MM.1S (cell line): ENCODE measurements at regions not wholly inside any gene's neighbourhood (a gene's known extent, or its start where the extent isn't known, plus 50 kb on each side); places are given as distances from the start of the nearest gene placed in this dataset.

Source experiments
- DNase-seq: peaks from one replicate; pipeline ENCODE4 v3.0.0-alpha.2; 2015
- H2AFZ ChIP-seq: fragments of 300-600 bp; sonication (generic); 2 replicates; pipeline ENCODE4 v1.6.0; 2016; ENCODE audit warnings: antibody characterized with exemption, low read length
- H3F3A ChIP-seq: fragments of 300-600 bp; sonication (generic); 2 replicates; pipeline ENCODE4 v1.6.1; 2016; ENCODE audit warnings: mild to moderate bottlenecking, antibody characterized with exemption, low read length, moderate library complexity, mixed read lengths; ENCODE audit not compliant: insufficient read depth
- H3K27ac ChIP-seq: fragments of 300-600 bp; sonication (generic); 2 replicates; pipeline ENCODE4 v1.5.1; 2016; ENCODE audit warnings: mild to moderate bottlenecking, low read length
- H3K27me3 ChIP-seq: fragments of 300-600 bp; sonication (generic); replicated peaks from 2 replicates; pipeline ENCODE4 v1.6.0; 2016; ENCODE audit warnings: low read length; ENCODE audit not compliant: insufficient read depth
- H3K36me3 ChIP-seq: fragments of 300-600 bp; sonication (generic); replicated peaks from 2 replicates; pipeline ENCODE4 v1.6.1; 2016; ENCODE audit warnings: mild to moderate bottlenecking, low read length, mixed read lengths; ENCODE audit not compliant: insufficient read depth
- H3K4me1 ChIP-seq: fragments of 300-600 bp; sonication (generic); 2 replicates; pipeline ENCODE4 v1.6.1; 2016; ENCODE audit warnings: low read length, mixed read lengths
- H3K4me2 ChIP-seq: fragments of 300-600 bp; sonication (generic); 2 replicates; pipeline ENCODE4 v1.6.0; 2016; ENCODE audit warnings: low read depth, low read length
- H3K4me3 ChIP-seq: fragments of 300-600 bp; sonication (generic); 2 replicates; pipeline ENCODE4 v1.5.1; 2016; ENCODE audit warnings: low read length, mixed read lengths
- H3K79me2 ChIP-seq: fragments of 300-600 bp; sonication (generic); 2 replicates; pipeline ENCODE4 v1.6.1; 2016; ENCODE audit warnings: mixed run types, low read length, mixed read lengths
- H3K9ac ChIP-seq: fragments of 300-600 bp; sonication (generic); 2 replicates; pipeline ENCODE4 v1.6.1; 2016; ENCODE audit warnings: low read length, mixed read lengths
- H3K9me2 ChIP-seq: fragments of 300-600 bp; sonication (generic); replicated peaks from 2 replicates; pipeline ENCODE4 v1.6.1; 2016; ENCODE audit warnings: mild to moderate bottlenecking, low read length, mixed read lengths; ENCODE audit not compliant: insufficient read depth
- H3K9me3 ChIP-seq: fragments of 300-600 bp; sonication (generic); replicated peaks from 2 replicates; pipeline ENCODE4 v1.6.1; 2016; ENCODE audit warnings: mild to moderate bottlenecking, low read length, mixed read lengths; ENCODE audit not compliant: insufficient read depth
- H4K20me1 ChIP-seq: fragments of 300-600 bp; sonication (generic); 2 replicates; pipeline ENCODE4 v1.6.1; 2016; ENCODE audit warnings: mild to moderate bottlenecking, low read length, moderate library complexity, mixed read lengths; ENCODE audit not compliant: insufficient read depth
- CTCF ChIP-seq: fragments of 300-600 bp; sonication (generic); IDR thresholded peaks from 2 replicates; pipeline ENCODE4 v1.5.1; 2016; ENCODE audit warnings: antibody characterized with exemption, low read length, mixed read lengths
- EZH2 ChIP-seq: fragments of 300-600 bp; sonication (generic); optimal IDR thresholded peaks from 2 replicates; pipeline ENCODE3; 2017; ENCODE audit warnings: low read depth, mild to moderate bottlenecking, antibody characterized with exemption, low read length, mixed read lengths
- EZH2phosphoT487 ChIP-seq: fragments of 300-600 bp; sonication (generic); IDR thresholded peaks from 2 replicates; pipeline ENCODE4 v1.6.1; 2018; ENCODE audit warnings: antibody characterized with exemption, low read length

DNA sequence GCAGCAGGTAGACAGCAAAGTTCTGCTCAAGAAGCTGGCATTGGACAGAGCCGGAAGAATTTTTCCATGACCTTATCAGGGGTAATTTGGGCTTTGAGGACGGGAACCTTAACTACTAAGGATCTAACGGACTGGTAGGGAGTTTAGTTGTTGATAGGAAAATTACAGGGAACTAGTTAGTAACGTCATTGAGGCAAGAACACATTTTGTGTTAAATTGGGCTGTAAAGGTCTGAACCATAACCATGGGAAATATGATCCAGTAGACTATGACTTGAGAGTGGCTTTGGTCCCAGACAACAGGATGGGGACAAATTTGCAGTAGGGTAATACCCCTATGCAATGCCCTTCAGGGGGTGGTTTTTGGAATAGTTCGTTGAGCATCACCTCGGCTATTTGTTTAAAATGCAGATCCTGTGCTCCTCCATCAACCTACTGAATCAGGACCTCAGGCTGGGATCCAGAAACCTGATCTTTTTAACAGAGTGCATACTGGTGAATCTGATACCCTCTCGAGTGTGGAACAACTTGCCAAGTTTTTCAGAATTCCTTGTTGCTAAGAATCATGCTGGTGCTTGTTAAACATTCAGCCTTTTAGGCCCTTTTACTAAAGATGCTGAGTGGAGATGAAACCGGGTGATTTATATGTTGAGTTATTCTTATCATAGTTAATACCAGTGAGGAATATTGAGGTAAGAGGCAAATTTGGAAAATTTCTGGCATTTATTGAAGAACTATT is 255.1 kb downstream of the MAP2K6 start:
- Histone ChIP-seq H3K79me2 (no peaks in the 10 kb centered on the region), H3K9me2 (no peaks in the 10 kb centered on the region), H3K36me3 (no peaks in the 10 kb centered on the region), H3K9me3 (no peaks in the 10 kb centered on the region), H3K4me1 (no peaks in the 10 kb centered on the region), H3F3A (no peaks in the 10 kb centered on the region), H3K4me2 (no peak overlapping the region), H2AFZ (no peak overlapping the region), H4K20me1 (no peaks in the 10 kb centered on the region), H3K27me3 (no peaks in the 10 kb centered on the region), H3K4me3 (no peak overlapping the region), H3K9ac (no peak overlapping the region), H3K27ac (no peak overlapping the region)
- TF ChIP-seq EZH2 (no peak), EZH2phosphoT487 (no peak), CTCF (no peak)
- no peak for DNase-seq

GRCh38 chr17:69672924-69673323 is 258.4 kb downstream of the MAP2K6 start:
- H3K4me1 ChIP-seq = no peaks in the 10 kb centered on the region
- H2AFZ ChIP-seq = no peak overlapping the region
- no peaks in the 10 kb centered on the region for H3K36me3 ChIP-seq
- no peak for DNase-seq
- H3K27me3 ChIP-seq = no peaks in the 10 kb centered on the region
- no peak overlapping the region for H3K9ac ChIP-seq
- no peak overlapping the region for H3K27ac ChIP-seq
- H3F3A ChIP-seq = no peaks in the 10 kb centered on the region
- no peaks in the 10 kb centered on the region for H3K9me2 ChIP-seq
- H3K4me2 ChIP-seq = no peak overlapping the region
- no peaks in the 10 kb centered on the region for H4K20me1 ChIP-seq
- H3K9me3 ChIP-seq = no peaks in the 10 kb centered on the region
- H3K79me2 ChIP-seq = no peaks in the 10 kb centered on the region
- H3K4me3 ChIP-seq = no peak overlapping the region
- TF ChIP-seq EZH2phosphoT487 = no peak
- no peak for TF ChIP-seq EZH2
- TF ChIP-seq CTCF = no peak

- H3K4me1 ChIP-seq = no peaks in the 10 kb centered on the region
- H3K27me3 ChIP-seq = no peaks in the 10 kb centered on the region
- no peak overlapping the region for H3K4me2 ChIP-seq
- H3K4me3 ChIP-seq = no peak overlapping the region
- no peaks in the 10 kb centered on the region for H3F3A ChIP-seq
- no peaks in the 10 kb centered on the region for H3K79me2 ChIP-seq
- no peaks in the 10 kb centered on the region for H3K9me2 ChIP-seq
- H3K9ac ChIP-seq = no peak overlapping the region
- no peak overlapping the region for H2AFZ ChIP-seq
- H4K20me1 ChIP-seq = no peaks in the 10 kb centered on the region
- H3K27ac ChIP-seq = no peak overlapping the region
- no peak for DNase-seq
- no peaks in the 10 kb centered on the region for H3K36me3 ChIP-seq
- no peaks in the 10 kb centered on the region for H3K9me3 ChIP-seq
- no peak for TF ChIP-seq CTCF
- TF ChIP-seq EZH2phosphoT487 = no peak
- no peak for TF ChIP-seq EZH2
Measured at GRCh38 chr17:69677130-69677529, 262.6 kb downstream of the MAP2K6 start.
